PC-9 (cell line): ENCODE measurements at regions not wholly inside any gene's neighbourhood (a gene's known extent, or its start where the extent isn't known, plus 50 kb on each side); places are given as distances from the start of the nearest gene placed in this dataset.

Source experiments
- BruUV-seq: library from RNA; stranded (reverse); fragments of 400-500 nt; replicated peaks from 2 replicates; lab custom pipeline; 2021; lab: Mats Ljungman, UMichigan
- CTCF ChIA-PET: fragments of 300-600 bp; sonication (Branson Sonifier 250); formaldehyde crosslinking; loops from one replicate; lab custom pipeline; 2022; ENCODE audit warnings: antibody characterized with exemption; lab: Charles Lee
- POLR2A ChIA-PET: fragments of 300-600 bp; sonication (Branson Sonifier 250); formaldehyde crosslinking; loops from one replicate; lab custom pipeline; 2022; ENCODE audit warnings: antibody characterized with exemption; ENCODE audit not compliant: unreplicated experiment; lab: Charles Lee
- DNase-seq, 2 experiments: peaks; one replicate each; pipeline versions ENCODE4 v3.0.0 to v3.0.0-alpha.2; 2015 to 2022; ENCODE audit warnings: mixed read lengths in 1 of 2
- H2AFZ ChIP-seq: fragments of 200-600 bp; sonication (generic); 2 replicates; pipeline ENCODE4 v1.8.1; 2017; ENCODE audit warnings: antibody characterized with exemption
- H3F3A ChIP-seq: fragments of 200-600 bp; sonication (generic); 2 replicates; pipeline ENCODE4 v1.8.1; 2017; ENCODE audit warnings: antibody characterized with exemption, mild to moderate bottlenecking, low read depth; ENCODE audit not compliant: insufficient read depth
- H3K27ac ChIP-seq: fragments of 200-600 bp; sonication (generic); 2 replicates; pipeline ENCODE4 v1.6.1; 2016; ENCODE audit warnings: mixed run types
- H3K27me3 ChIP-seq: fragments of 200-600 bp; sonication (generic); 2 replicates; pipeline ENCODE4 v1.6.1; 2016; ENCODE audit warnings: low read depth, mixed run types; ENCODE audit not compliant: insufficient read depth
- H3K36me3 ChIP-seq: fragments of 200-600 bp; sonication (generic); 2 replicates; pipeline ENCODE4 v1.6.1; 2016; ENCODE audit warnings: low read depth, mixed run types
- H3K4me1 ChIP-seq: fragments of 200-600 bp; sonication (generic); replicated peaks from 2 replicates; pipeline ENCODE4 v1.6.1; 2016; ENCODE audit warnings: mixed run types; ENCODE audit not compliant: insufficient read depth
- H3K4me2 ChIP-seq: fragments of 200-600 bp; sonication (generic); 2 replicates; pipeline ENCODE4 v1.6.1; 2017; ENCODE audit warnings: mixed run types
- H3K4me3 ChIP-seq: fragments of 200-600 bp; sonication (generic); 2 replicates; pipeline ENCODE4 v1.6.1; 2016; ENCODE audit warnings: mixed run types
- H3K79me2 ChIP-seq: fragments of 200-600 bp; sonication (generic); 2 replicates; pipeline ENCODE4 v1.6.1; 2017; ENCODE audit warnings: low read depth, mixed run types
- H3K9me2 ChIP-seq: fragments of 200-600 bp; sonication (generic); 2 replicates; pipeline ENCODE4 v1.8.1; 2017; ENCODE audit warnings: mild to moderate bottlenecking; ENCODE audit not compliant: insufficient read depth
- H3K9me3 ChIP-seq: fragments of 200-600 bp; sonication (generic); 2 replicates; pipeline ENCODE4 v1.8.1; 2016; ENCODE audit warnings: low read depth; ENCODE audit not compliant: insufficient read depth
- H4K20me1 ChIP-seq: fragments of 200-600 bp; sonication (generic); 2 replicates; pipeline ENCODE4 v1.8.1; 2017; ENCODE audit not compliant: insufficient read depth
- CTCF ChIP-seq: fragments of 200-600 bp; sonication (generic); conservative IDR thresholded peaks from 2 replicates; pipeline ENCODE4 v1.6.1; 2017; ENCODE audit warnings: mixed run types, antibody characterized with exemption, mild to moderate bottlenecking, moderate library complexity
- EZH2 ChIP-seq: fragments of 200-600 bp; sonication (generic); IDR thresholded peaks from 2 replicates; pipeline ENCODE4 v1.8.0; 2017; ENCODE audit warnings: antibody characterized with exemption, low read depth
- intact Hi-C: fragments of 100-400 bp; cut with micrococcal nuclease; formaldehyde crosslinking; loops from one replicate; pipeline ENCODE4 v1.10.0; 2022; ENCODE audit not compliant: unreplicated experiment

- Histone ChIP-seq H3K9me3 (no peaks in the 10 kb centered on the region), H3F3A (no peaks in the 10 kb centered on the region), H3K36me3 (no peaks in the 10 kb centered on the region), H3K4me1 (peaks cover 17% of the 10 kb centered on the region), H3K27ac (no peak overlapping the region), H4K20me1 (no peaks in the 10 kb centered on the region), H3K9me2 (no peaks in the 10 kb centered on the region), H3K4me3 (no peak overlapping the region), H2AFZ (no peak overlapping the region), H3K4me2 (no peak overlapping the region), H3K79me2 (no peaks in the 10 kb centered on the region), H3K27me3 (no peaks in the 10 kb centered on the region)
- intact Hi-C loops = no loop called here
- POLR2A ChIA-PET = no interaction called here
- BruUV-seq = no TSS peak
- no peak for TF ChIP-seq CTCF
- TF ChIP-seq EZH2 = no peak
- DNase-seq = no peak
- CTCF ChIA-PET = no interaction called here
These were observed 119.2 kb downstream of the KLF5 start for GRCh38 chr13:73177916-73178565.

GRCh38 chr13:73177017-73177416, 118.2 kb downstream of the KLF5 start:
- H2AFZ ChIP-seq = 0 out of 2 replicates have a peak overlapping the region, but pooled peaks have one; percentile 37
- ChIA-PET POLR2A (no interaction called here), CTCF (no interaction called here)
- no peaks in the 10 kb centered on the region for H3K9me2 ChIP-seq
- H4K20me1 ChIP-seq = no peaks in the 10 kb centered on the region
- no peak overlapping the region for H3K4me2 ChIP-seq
- DNase-seq = no peak
- no peaks in the 10 kb centered on the region for H3K9me3 ChIP-seq
- intact Hi-C loops = no loop called here
- BruUV-seq = no TSS peak
- no peak for TF ChIP-seq CTCF
- TF ChIP-seq EZH2 = no peak
- H3K27me3 ChIP-seq = no peaks in the 10 kb centered on the region
- H3F3A ChIP-seq = peaks cover 1% of the 10 kb centered on the region; the same call in 1 of the 2 replicates
- no peaks in the 10 kb centered on the region for H3K79me2 ChIP-seq
- H3K27ac ChIP-seq = no peak overlapping the region
- no peaks in the 10 kb centered on the region for H3K36me3 ChIP-seq
- peaks cover 25% of the 10 kb centered on the region for H3K4me1 ChIP-seq
- no peak overlapping the region for H3K4me3 ChIP-seq

GRCh38 chr13:73174521-73175010, 115.8 kb downstream of the KLF5 start:
- Histone ChIP-seq H2AFZ (no peak overlapping the region), H3K4me3 (no peak overlapping the region), H3K4me2 (no peak overlapping the region), H3F3A (peaks cover 12% of the 10 kb centered on the region; the same call in 1 of the 2 replicates), H3K4me1 (peaks cover 33% of the 10 kb centered on the region), H3K79me2 (no peaks in the 10 kb centered on the region), H3K36me3 (no peaks in the 10 kb centered on the region), H3K9me2 (no peaks in the 10 kb centered on the region), H3K27ac (no peak overlapping the region), H3K27me3 (no peaks in the 10 kb centered on the region), H4K20me1 (no peaks in the 10 kb centered on the region), H3K9me3 (no peaks in the 10 kb centered on the region)
- DNase-seq = no peak
- BruUV-seq = no TSS peak
- intact Hi-C loops = no loop called here
- POLR2A ChIA-PET = interaction anchor here (0.6 kb wide), 1 partner anchor 184 kb away, joined by 3 read pairs; no protein-coding TSS in a partner anchor
- CTCF ChIA-PET = no interaction called here
- TF ChIP-seq CTCF (no peak), EZH2 (no peak)
